ENCODE measurements at regions not wholly inside any gene's neighbourhood (a gene's known extent, or its start where the extent isn't known, plus 50 kb on each side); places are given as distances from the start of the nearest gene placed in this dataset.

GRCh38 chr15:77713281-77713680 lies 80.6 kb upstream of the LINGO1 start:
- TF ChIP-seq, protein P1, sequence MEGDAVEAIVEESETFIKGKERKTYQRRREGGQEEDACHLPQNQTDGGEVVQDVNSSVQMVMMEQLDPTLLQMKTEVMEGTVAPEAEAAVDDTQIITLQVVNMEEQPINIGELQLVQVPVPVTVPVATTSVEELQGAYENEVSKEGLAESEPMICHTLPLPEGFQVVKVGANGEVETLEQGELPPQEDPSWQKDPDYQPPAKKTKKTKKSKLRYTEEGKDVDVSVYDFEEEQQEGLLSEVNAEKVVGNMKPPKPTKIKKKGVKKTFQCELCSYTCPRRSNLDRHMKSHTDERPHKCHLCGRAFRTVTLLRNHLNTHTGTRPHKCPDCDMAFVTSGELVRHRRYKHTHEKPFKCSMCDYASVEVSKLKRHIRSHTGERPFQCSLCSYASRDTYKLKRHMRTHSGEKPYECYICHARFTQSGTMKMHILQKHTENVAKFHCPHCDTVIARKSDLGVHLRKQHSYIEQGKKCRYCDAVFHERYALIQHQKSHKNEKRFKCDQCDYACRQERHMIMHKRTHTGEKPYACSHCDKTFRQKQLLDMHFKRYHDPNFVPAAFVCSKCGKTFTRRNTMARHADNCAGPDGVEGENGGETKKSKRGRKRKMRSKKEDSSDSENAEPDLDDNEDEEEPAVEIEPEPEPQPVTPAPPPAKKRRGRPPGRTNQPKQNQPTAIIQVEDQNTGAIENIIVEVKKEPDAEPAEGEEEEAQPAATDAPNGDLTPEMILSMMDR (conservative IDR thresholded peaks at IDR 0.05; ENCODE audit: low read length), result no peak
- H3K4me3 ChIP-seq (ENCODE audit: low read length), result no peak overlapping the region
- DNase-seq (ENCODE audit: low read depth), result no peak

GRCh38 chr15:77712438-77712837 lies 79.7 kb upstream of the LINGO1 start:
- TF ChIP-seq, protein P1 (conservative IDR thresholded peaks at IDR 0.05; ENCODE audit: low read length), result no peak
- no peak for DNase-seq (ENCODE audit: low read depth)
- no peak overlapping the region for H3K4me3 ChIP-seq (ENCODE audit: low read length)

- DNase-seq (ENCODE audit: low read depth), result no peak
- TF ChIP-seq, protein P1 (conservative IDR thresholded peaks at IDR 0.05; ENCODE audit: low read length), result no peak
- H3K4me3 ChIP-seq (ENCODE audit: low read length), result no peak overlapping the region
These were observed 77.9 kb upstream of the LINGO1 start for GRCh38 chr15:77710637-77711036.

GRCh38 chr15:77710206-77710605 lies 77.5 kb upstream of the LINGO1 start:
- no peak overlapping the region for H3K4me3 ChIP-seq (ENCODE audit: low read length)
- no peak for DNase-seq (ENCODE audit: low read depth)
- TF ChIP-seq, protein P1 (conservative IDR thresholded peaks at IDR 0.05; ENCODE audit: low read length), result no peak

DNA sequence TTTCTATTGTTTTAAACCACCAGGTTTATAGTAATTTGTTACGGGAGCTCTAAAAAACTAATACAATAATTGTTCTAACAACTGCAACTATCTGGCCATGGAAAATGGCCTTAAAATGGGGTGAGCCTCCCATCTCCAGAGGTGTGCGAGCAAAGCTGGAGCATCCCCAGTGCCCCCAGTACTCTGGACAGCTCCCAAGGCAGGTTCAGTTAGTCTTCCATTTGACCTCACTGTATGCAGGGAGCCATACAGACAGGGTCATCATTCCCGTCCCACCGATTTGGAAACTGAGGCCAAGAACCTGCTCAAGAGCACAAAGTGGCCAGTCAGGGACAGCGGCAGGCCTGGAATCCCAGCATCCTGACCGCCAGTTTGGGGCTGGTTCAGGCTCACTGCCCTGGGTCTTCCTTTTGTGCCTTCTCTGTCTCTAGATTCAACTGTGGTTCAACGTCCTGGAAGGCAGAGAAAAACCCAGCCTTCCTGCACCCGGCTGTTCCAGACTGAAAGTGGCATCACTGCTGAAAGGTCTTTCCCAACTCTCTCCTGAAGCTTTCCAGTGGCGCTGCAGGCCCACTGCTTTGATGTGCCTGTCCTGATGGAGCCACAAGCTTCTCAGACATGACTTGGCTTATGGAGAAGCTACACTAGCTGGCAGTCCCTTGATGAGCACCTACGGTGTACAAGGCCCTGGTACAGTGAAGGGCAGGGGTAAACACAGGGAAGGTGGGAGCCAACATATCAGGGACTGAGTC lies 76.6 kb upstream of the LINGO1 start:
- TF ChIP-seq, protein P1 (conservative IDR thresholded peaks at IDR 0.05; ENCODE audit: low read length), result no peak
- H3K4me3 ChIP-seq (ENCODE audit: low read length), result no peak overlapping the region
- no peak for DNase-seq (ENCODE audit: low read depth)

DNA sequence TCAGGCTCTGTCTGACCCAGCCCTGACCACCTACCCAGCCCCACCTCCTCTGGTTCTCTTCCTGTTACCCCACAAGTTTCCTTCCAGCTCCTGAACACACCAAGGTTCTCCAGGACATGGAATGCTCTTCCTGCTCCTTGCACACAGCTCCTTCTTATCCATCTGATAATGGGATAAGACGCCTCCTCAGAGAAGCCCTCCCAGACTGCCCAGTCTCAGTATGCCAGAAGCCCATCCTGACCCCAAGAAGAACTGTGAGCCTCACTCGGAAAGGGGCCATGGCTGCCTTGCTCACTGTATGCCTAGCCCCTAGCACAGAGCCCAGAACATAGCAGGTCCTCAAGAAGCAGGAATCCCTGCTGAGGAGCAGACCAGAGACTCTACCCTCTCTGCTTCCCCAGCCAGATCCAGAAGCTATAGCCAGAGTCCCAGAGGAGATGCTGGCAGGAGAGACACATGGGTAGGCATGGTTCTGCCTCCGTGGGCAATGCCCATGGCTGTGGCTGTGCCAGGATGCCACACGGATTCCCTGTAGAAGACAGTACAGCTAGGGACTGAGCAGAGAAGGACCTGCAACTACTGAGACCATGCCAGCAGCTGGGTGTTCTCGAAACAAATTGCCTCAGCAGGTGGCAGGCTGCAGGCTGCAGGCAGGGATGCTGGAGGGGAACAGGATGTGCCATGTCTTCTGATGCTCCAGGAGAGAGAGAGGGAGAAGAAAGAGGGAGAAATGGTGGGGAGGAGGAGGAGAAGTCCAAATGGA lies 74.0 kb upstream of the LINGO1 start:
- no peak for DNase-seq (ENCODE audit: low read depth)
- TF ChIP-seq, protein P1 (conservative IDR thresholded peaks at IDR 0.05; ENCODE audit: low read length), result no peak
- no peak overlapping the region for H3K4me3 ChIP-seq (ENCODE audit: low read length)
